GM12892 (cell line): ENCODE measurements at regions not wholly inside any gene's neighbourhood (a gene's known extent, or its start where the extent isn't known, plus 50 kb on each side); places are given as distances from the start of the nearest gene placed in this dataset.

ENCODE experiments used
- POLR2A ChIP-seq: IDR thresholded peaks from 2 replicates; pipeline ENCODE4 v1.6.1; 2011; ENCODE audit warnings: low read depth, low read length, control low read depth
- TAF1 ChIP-seq: IDR thresholded peaks from 2 replicates; pipeline ENCODE4 v1.6.1; 2011; ENCODE audit warnings: low read depth, mild to moderate bottlenecking, control low read depth, low read length, borderline replicate concordance

DNA sequence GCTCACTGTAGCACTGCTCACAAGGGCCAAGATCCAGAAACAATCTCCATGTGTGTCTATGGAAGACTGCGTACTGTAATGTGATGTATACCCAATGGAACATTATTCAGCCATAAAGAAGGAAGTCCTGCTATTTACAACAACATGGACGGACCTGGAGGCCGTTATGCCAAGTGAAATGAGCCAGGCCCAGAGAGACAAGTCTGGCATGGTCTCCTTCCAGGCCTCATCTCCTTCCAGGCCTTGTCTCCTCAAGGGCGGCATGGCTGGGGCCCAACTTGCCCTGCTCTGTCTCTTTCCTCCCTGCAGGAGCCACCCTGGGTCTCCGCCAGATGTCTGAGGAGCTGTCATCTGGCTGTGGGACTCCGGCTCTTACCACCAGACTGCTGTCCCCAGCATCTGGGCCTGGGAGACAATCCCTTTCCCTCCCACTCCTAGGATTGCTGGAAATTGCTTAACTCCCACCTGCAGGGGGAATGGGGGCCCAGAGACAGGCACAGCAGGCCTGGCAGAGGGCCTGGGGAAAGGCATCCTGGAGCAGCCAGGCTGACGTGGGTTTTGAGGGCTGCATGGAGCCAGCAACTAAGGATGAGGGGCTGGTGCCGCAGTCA, 1326.6 kb downstream of the TBC1D22A start:
- TF ChIP-seq POLR2A, result no peak
- TF ChIP-seq TAF1, result no peak
